ENCODE measurements at regions not wholly inside any gene's neighbourhood (a gene's known extent, or its start where the extent isn't known, plus 50 kb on each side); places are given as distances from the start of the nearest gene placed in this dataset.

GRCh38 chr10:78893217-78893616 lies 175.5 kb upstream of the ZMIZ1 start:
- no peaks in the 10 kb centered on the region for H3K36me3 ChIP-seq (ENCODE audit: insufficient read depth in 1 of 2, low read depth in 1 of 2)
- no peak for TF ChIP-seq CTCF (IDR thresholded peaks at IDR 0.05)
- ATAC-seq (no peak), DNase-seq (peak in 1 of 2 donors; percentile 16)
- H3K27ac ChIP-seq = no peak overlapping the region
- H3K4me1 ChIP-seq = peaks cover 13% of the 10 kb centered on the region
- no peaks in the 10 kb centered on the region for H3K9me3 ChIP-seq
- no peak overlapping the region for H3K4me3 ChIP-seq
- WGBS, 3 donors = 60 to 87% (median 85%) methylated on average over 5 of the region's 5 CpGs
- H3K27me3 ChIP-seq (ENCODE audit: insufficient read depth in 3 of 3, low read length in 2 of 3) = no peaks in the 10 kb centered on the region
- intact Hi-C loops (cut with DNase I) = no loop called here

GRCh38 chr10:78894089-78894840 lies 174.5 kb upstream of the ZMIZ1 start:
- Histone ChIP-seq H3K27ac (no peak overlapping the region), H3K27me3 (ENCODE audit: insufficient read depth in 3 of 3, low read length in 2 of 3) (no peaks in the 10 kb centered on the region), H3K36me3 (ENCODE audit: insufficient read depth in 1 of 2, low read depth in 1 of 2) (no peaks in the 10 kb centered on the region), H3K4me3 (no peak overlapping the region), H3K4me1 (peaks cover 13% of the 10 kb centered on the region), H3K9me3 (no peaks in the 10 kb centered on the region)
- no peak for ATAC-seq
- intact Hi-C loops (cut with DNase I) = no loop called here
- peak in 1 of 2 donors; percentile 28 for DNase-seq
- TF ChIP-seq CTCF (IDR thresholded peaks at IDR 0.05) = no peak
- WGBS, 3 donors = 94 to 98% (median 95%) methylated on average over 12 of the region's 12 CpGs

- DNase-seq (peak in 1 of 2 donors; percentile 23), ATAC-seq (no peak)
- TF ChIP-seq CTCF (IDR thresholded peaks at IDR 0.05) = no peak
- intact Hi-C loops (cut with DNase I) = no loop called here
- no peaks in the 10 kb centered on the region for H3K9me3 ChIP-seq
- no peaks in the 10 kb centered on the region for H3K27me3 ChIP-seq (ENCODE audit: insufficient read depth in 3 of 3, low read length in 2 of 3)
- H3K4me3 ChIP-seq = no peak overlapping the region
- peaks cover 13% of the 10 kb centered on the region for H3K4me1 ChIP-seq
- 96 to 99% (median 96%) methylated on average over 3 of the region's 3 CpGs for WGBS, 3 donors
- H3K36me3 ChIP-seq (ENCODE audit: insufficient read depth in 1 of 2, low read depth in 1 of 2) = no peaks in the 10 kb centered on the region
- H3K27ac ChIP-seq = no peak overlapping the region
Observed at GRCh38 chr10:78894841-78895195, 173.9 kb upstream of the ZMIZ1 start.

GRCh38 chr10:78895469-78895868 lies 173.3 kb upstream of the ZMIZ1 start:
- no peaks in the 10 kb centered on the region for H3K36me3 ChIP-seq (ENCODE audit: insufficient read depth in 1 of 2, low read depth in 1 of 2)
- no peak for ATAC-seq

More at GRCh38 chr10:78895469-78895868, 173.3 kb upstream of the ZMIZ1 start:
- Histone ChIP-seq H3K27ac (no peak overlapping the region), H3K4me1 (peaks cover 13% of the 10 kb centered on the region), H3K27me3 (ENCODE audit: insufficient read depth in 3 of 3, low read length in 2 of 3) (no peaks in the 10 kb centered on the region), H3K9me3 (no peaks in the 10 kb centered on the region), H3K4me3 (no peak overlapping the region)
- WGBS, 3 donors = 90 to 94% (median 94%) methylated on average over 8 of the region's 8 CpGs
- no peak for TF ChIP-seq CTCF (IDR thresholded peaks at IDR 0.05)
- no peak for DNase-seq
- intact Hi-C loops (cut with DNase I) = no loop called here
